Naive thymus-derived CD4-positive, alpha-beta T cell (primary cell): ENCODE measurements at regions not wholly inside any gene's neighbourhood (a gene's known extent, or its start where the extent isn't known, plus 50 kb on each side); places are given as distances from the start of the nearest gene placed in this dataset.

Source experiments
- ATAC-seq: fragments of 150-1000 bp; cut with Tn5 transposase; 2 replicates; pipeline ENCODE4 v1.10.0; 2021; ENCODE audit warnings: mild to moderate bottlenecking, moderate library complexity
- CTCF ChIA-PET: fragments of 350-600 bp; sonication (Branson Sonifier 250); formaldehyde crosslinking; loops from one replicate; lab custom pipeline; 2021; ENCODE audit warnings: antibody characterized with exemption; lab: Charles Lee
- POLR2A ChIA-PET: fragments of 350-600 bp; sonication (Branson Sonifier 250); formaldehyde crosslinking; loops from one replicate; lab custom pipeline; 2021; ENCODE audit warnings: antibody characterized with exemption, inconsistent platforms; lab: Charles Lee
- DNase-seq, 9 donors: peaks; one replicate each; pipeline versions ENCODE4 v3.0.0 to v3.0.0-alpha.2; 2020 to 2022; ENCODE audit warnings: mixed read lengths in 1 of 9
- H3K27ac ChIP-seq: one replicate; pipeline ENCODE4 v1.7.0; 2013; ENCODE audit warnings: mild to moderate bottlenecking, low read depth, low read length, moderate library complexity
- H3K27me3 ChIP-seq, 2 donors: one replicate each; pipeline ENCODE4 v1.7.0; 2013; ENCODE audit warnings: low read length in 2 of 2, mild to moderate bottlenecking in 2 of 2, moderate library complexity in 2 of 2; ENCODE audit not compliant: control insufficient read depth in 2 of 2, insufficient read depth in 2 of 2
- H3K36me3 ChIP-seq, 3 experiments: 1 replicate in 2 of 3; 2 replicates in 1 of 3; pipeline ENCODE4 v1.7.0; 2013; ENCODE audit warnings: low read length in 3 of 3, mild to moderate bottlenecking in 3 of 3, moderate library complexity in 1 of 3; ENCODE audit not compliant: insufficient read depth in 3 of 3, control insufficient read depth in 2 of 3
- H3K4me1 ChIP-seq, 2 donors: one replicate each; pipeline ENCODE4 v1.7.0; 2013; ENCODE audit warnings: low read length in 2 of 2, mild to moderate bottlenecking in 2 of 2, moderate library complexity in 1 of 2; ENCODE audit not compliant: control insufficient read depth in 2 of 2, insufficient read depth in 2 of 2
- H3K4me3 ChIP-seq: 2 replicates; pipeline ENCODE4 v1.7.0; 2013; ENCODE audit warnings: mild to moderate bottlenecking, low read length
- H3K9me3 ChIP-seq, 3 experiments: 1 replicate in 2 of 3; 2 replicates in 1 of 3; pipeline ENCODE4 v1.7.0; 2013; ENCODE audit warnings: low read length in 3 of 3; ENCODE audit not compliant: control insufficient read depth in 2 of 3
- H3K27ac Mint-ChIP-seq, 9 donors: one replicate each; pipeline ENCODE4 v1.8.0; 2020 to 2022; ENCODE audit warnings: mixed read lengths in 9 of 9, mild to moderate bottlenecking in 8 of 9, moderate library complexity in 5 of 9, inconsistent platforms in 2 of 9
- H3K27me3 Mint-ChIP-seq, 5 donors: one replicate each; pipeline ENCODE4 v1.8.0; 2021 to 2022; ENCODE audit warnings: mixed read lengths in 5 of 5, mild to moderate bottlenecking in 1 of 5
- H3K36me3 Mint-ChIP-seq, 5 donors: one replicate each; pipeline ENCODE4 v1.8.0; 2020 to 2022; ENCODE audit warnings: mixed read lengths in 5 of 5, mild to moderate bottlenecking in 3 of 5, inconsistent platforms in 1 of 5
- H3K4me1 Mint-ChIP-seq, 7 donors: one replicate each; pipeline ENCODE4 v1.8.0; 2020 to 2022; ENCODE audit warnings: mixed read lengths in 7 of 7, mild to moderate bottlenecking in 3 of 7, inconsistent platforms in 1 of 7
- H3K4me3 Mint-ChIP-seq, 10 donors: one replicate each; pipeline ENCODE4 v1.8.0; 2020 to 2022; ENCODE audit warnings: mild to moderate bottlenecking in 10 of 10, mixed read lengths in 10 of 10, moderate library complexity in 6 of 10, inconsistent platforms in 2 of 10
- H3K9me3 Mint-ChIP-seq, 11 donors: one replicate each; pipeline ENCODE4 v1.8.0; 2020 to 2022; ENCODE audit warnings: mixed read lengths in 11 of 11, mild to moderate bottlenecking in 4 of 11, inconsistent platforms in 1 of 11, moderate library complexity in 1 of 11
- intact Hi-C, 2 donors: fragments of 100-400 bp; cut with micrococcal nuclease; formaldehyde crosslinking; loops; one replicate each; pipeline ENCODE4 v1.15.1; 2023

GRCh38 chr16:8381814-8382213 is 208.5 kb downstream of the TMEM114 start:
- no peak overlapping the region for H3K27ac ChIP-seq
- DNase-seq (no peak), ATAC-seq (no peak)
- ChIA-PET POLR2A (no interaction called here), CTCF (no interaction called here)
- H3K9me3 ChIP-seq = no peaks in the 10 kb centered on the region
- intact Hi-C loops = no loop called here
- H3K36me3 Mint-ChIP-seq = no peaks in the 10 kb centered on the region
- H3K27me3 Mint-ChIP-seq = no peaks in the 10 kb centered on the region
- H3K9me3 Mint-ChIP-seq = peaks cover 2 to 15% (median 6%) of the 10 kb centered on the region in 11 donors
- no peak overlapping the region for H3K4me3 ChIP-seq
- no peaks in the 10 kb centered on the region for H3K27me3 ChIP-seq
- no peak overlapping the region for H3K4me3 Mint-ChIP-seq
- no peaks in the 10 kb centered on the region for H3K4me1 ChIP-seq
- no peaks in the 10 kb centered on the region for H3K4me1 Mint-ChIP-seq
- no peaks in the 10 kb centered on the region for H3K36me3 ChIP-seq
- H3K27ac Mint-ChIP-seq = no peak overlapping the region

DNA sequence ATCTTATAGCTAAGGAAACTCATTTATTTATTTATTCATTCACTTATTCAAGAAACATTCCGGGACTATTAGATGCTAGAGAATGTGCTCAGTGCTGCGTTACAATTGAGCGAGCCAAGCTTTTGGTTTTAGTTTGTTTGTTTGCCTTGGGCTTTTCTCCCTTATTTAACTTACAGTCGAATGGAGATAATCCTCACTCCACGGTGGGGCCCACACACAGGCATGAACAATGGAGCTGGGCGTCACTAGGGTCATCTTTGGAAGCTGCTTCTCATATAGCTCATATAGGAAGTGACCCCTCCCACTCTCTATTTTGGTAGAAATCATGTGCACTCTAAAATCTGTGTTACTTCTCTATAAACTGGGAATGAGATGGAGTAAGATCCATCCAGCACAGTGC is 210.0 kb downstream of the TMEM114 start:
- Mint-ChIP-seq H3K27me3 (peaks cover 0 to 3% (median 0%) of the 10 kb centered on the region in 5 donors), H3K36me3 (no peaks in the 10 kb centered on the region), H3K27ac (no peak overlapping the region), H3K4me3 (no peak overlapping the region), H3K4me1 (no peaks in the 10 kb centered on the region), H3K9me3 (peaks cover 3 to 19% (median 10%) of the 10 kb centered on the region in 11 donors)
- no peaks in the 10 kb centered on the region for H3K36me3 ChIP-seq
- no peak overlapping the region for H3K4me3 ChIP-seq
- H3K27me3 ChIP-seq = no peaks in the 10 kb centered on the region
- no peak for ATAC-seq
- no peak for DNase-seq
- intact Hi-C loops = no loop called here
- no peaks in the 10 kb centered on the region for H3K4me1 ChIP-seq
- ChIA-PET CTCF (no interaction called here), POLR2A (no interaction called here)
- no peaks in the 10 kb centered on the region for H3K9me3 ChIP-seq
- H3K27ac ChIP-seq = no peak overlapping the region

DNA sequence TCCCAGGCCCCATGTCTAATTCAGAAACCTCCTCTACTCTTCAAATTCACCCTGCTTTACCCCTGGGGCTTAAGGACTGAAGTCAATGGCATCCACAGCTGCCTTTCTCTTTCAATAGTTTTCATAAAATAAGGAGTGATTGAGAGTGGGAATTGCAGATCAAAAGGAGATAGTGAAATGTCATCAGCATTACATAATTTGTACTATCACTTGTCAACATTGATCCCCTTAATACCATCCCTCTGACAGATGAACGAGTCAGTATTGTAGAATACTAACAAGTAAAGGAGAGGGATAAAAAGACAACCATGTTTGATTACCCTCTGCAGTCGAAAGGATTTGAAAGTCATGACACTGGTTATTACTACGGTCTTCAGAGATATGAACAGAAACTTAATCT is 212.4 kb downstream of the TMEM114 start:
- Mint-ChIP-seq H3K4me1 (no peaks in the 10 kb centered on the region), H3K27me3 (peaks cover 0 to 3% (median 0%) of the 10 kb centered on the region in 5 donors), H3K9me3 (peaks cover 3 to 28% (median 10%) of the 10 kb centered on the region in 11 donors), H3K4me3 (no peak overlapping the region), H3K36me3 (no peaks in the 10 kb centered on the region), H3K27ac (no peak overlapping the region)
- DNase-seq (no peak), ATAC-seq (no peak)
- CTCF ChIA-PET = no interaction called here
- intact Hi-C loops = no loop called here
- POLR2A ChIA-PET = no interaction called here
- Histone ChIP-seq H3K4me3 (no peak overlapping the region), H3K36me3 (no peaks in the 10 kb centered on the region), H3K27ac (no peak overlapping the region), H3K9me3 (no peaks in the 10 kb centered on the region), H3K27me3 (no peaks in the 10 kb centered on the region), H3K4me1 (no peaks in the 10 kb centered on the region)

DNA sequence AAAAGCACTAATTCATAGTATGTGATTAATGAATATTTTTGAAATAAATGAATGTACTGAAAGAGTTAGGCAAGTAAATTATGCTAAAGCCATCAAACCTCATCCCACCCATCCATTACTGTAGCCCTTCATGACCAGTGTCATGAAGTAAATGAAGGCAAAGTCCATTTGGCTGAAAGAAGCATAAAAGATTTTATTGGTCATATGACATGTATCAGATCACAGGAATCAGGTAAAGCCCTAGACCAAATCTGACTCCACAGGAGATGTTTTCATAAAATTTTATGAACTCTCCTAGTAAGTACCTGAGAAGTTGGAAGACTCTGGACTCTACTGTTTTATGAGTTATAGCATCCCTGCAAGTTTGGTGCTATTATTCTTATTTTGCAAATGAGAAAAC is 213.5 kb downstream of the TMEM114 start:
- Histone ChIP-seq H3K4me1 (no peaks in the 10 kb centered on the region), H3K9me3 (no peaks in the 10 kb centered on the region), H3K27ac (no peak overlapping the region), H3K36me3 (no peaks in the 10 kb centered on the region), H3K4me3 (no peak overlapping the region), H3K27me3 (no peaks in the 10 kb centered on the region)
- ChIA-PET CTCF (no interaction called here), POLR2A (no interaction called here)
- H3K4me1 Mint-ChIP-seq = no peaks in the 10 kb centered on the region
- DNase-seq = no peak
- H3K27me3 Mint-ChIP-seq = peaks cover 0 to 3% (median 0%) of the 10 kb centered on the region in 5 donors
- no peaks in the 10 kb centered on the region for H3K36me3 Mint-ChIP-seq
- intact Hi-C loops = no loop called here
- ATAC-seq = no peak
- H3K4me3 Mint-ChIP-seq = no peak overlapping the region
- no peak overlapping the region for H3K27ac Mint-ChIP-seq
- peaks cover 2 to 28% (median 14%) of the 10 kb centered on the region in 11 donors for H3K9me3 Mint-ChIP-seq

DNA sequence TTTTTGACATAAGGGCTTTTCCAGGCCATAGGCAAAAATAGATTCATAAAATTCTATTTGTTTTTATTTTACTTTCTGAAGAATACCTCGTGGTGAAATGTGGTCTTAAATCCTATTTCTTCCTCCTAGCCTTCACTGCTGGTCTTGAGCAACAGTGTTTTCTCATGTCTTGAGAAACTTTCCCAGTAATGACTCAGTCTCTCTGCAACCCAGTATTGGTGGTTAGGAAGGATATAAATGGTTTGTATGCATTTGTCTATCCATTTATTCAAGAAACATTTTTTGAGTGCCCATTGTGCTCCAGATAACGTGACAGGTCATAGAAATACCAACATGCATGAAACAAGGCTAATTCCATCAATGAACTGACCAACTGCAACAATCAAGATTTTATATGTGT is 213.9 kb downstream of the TMEM114 start:
- Histone ChIP-seq H3K27me3 (no peaks in the 10 kb centered on the region), H3K36me3 (no peaks in the 10 kb centered on the region), H3K27ac (no peak overlapping the region), H3K9me3 (no peaks in the 10 kb centered on the region), H3K4me3 (no peak overlapping the region), H3K4me1 (no peaks in the 10 kb centered on the region)
- intact Hi-C loops = no loop called here
- H3K4me1 Mint-ChIP-seq = no peaks in the 10 kb centered on the region
- ChIA-PET CTCF (no interaction called here), POLR2A (no interaction called here)
- no peak overlapping the region for H3K27ac Mint-ChIP-seq
- no peak for ATAC-seq
- H3K27me3 Mint-ChIP-seq = peaks cover 0 to 3% (median 0%) of the 10 kb centered on the region in 5 donors
- no peak overlapping the region for H3K4me3 Mint-ChIP-seq
- no peak for DNase-seq
- H3K9me3 Mint-ChIP-seq = peaks cover 2 to 28% (median 14%) of the 10 kb centered on the region in 11 donors
- H3K36me3 Mint-ChIP-seq = no peaks in the 10 kb centered on the region

GRCh38 chr16:8375232-8375587 is 215.1 kb downstream of the TMEM114 start:
- no peak overlapping the region for H3K4me3 ChIP-seq
- H3K36me3 Mint-ChIP-seq = no peaks in the 10 kb centered on the region
- no peaks in the 10 kb centered on the region for H3K27me3 ChIP-seq
- CTCF ChIA-PET = no interaction called here
- H3K27ac ChIP-seq = no peak overlapping the region
- ATAC-seq = no peak
- peaks cover 0 to 3% (median 0%) of the 10 kb centered on the region in 5 donors for H3K27me3 Mint-ChIP-seq
- POLR2A ChIA-PET = no interaction called here
- no peak overlapping the region for H3K27ac Mint-ChIP-seq
- H3K9me3 Mint-ChIP-seq = peaks cover 0 to 28% (median 11%) of the 10 kb centered on the region in 11 donors
- no peaks in the 10 kb centered on the region for H3K36me3 ChIP-seq
- no peaks in the 10 kb centered on the region for H3K4me1 ChIP-seq
- H3K9me3 ChIP-seq = no peaks in the 10 kb centered on the region
- H3K4me1 Mint-ChIP-seq = no peaks in the 10 kb centered on the region
- H3K4me3 Mint-ChIP-seq = no peak overlapping the region
- intact Hi-C loops = no loop called here
- no peak for DNase-seq

DNA sequence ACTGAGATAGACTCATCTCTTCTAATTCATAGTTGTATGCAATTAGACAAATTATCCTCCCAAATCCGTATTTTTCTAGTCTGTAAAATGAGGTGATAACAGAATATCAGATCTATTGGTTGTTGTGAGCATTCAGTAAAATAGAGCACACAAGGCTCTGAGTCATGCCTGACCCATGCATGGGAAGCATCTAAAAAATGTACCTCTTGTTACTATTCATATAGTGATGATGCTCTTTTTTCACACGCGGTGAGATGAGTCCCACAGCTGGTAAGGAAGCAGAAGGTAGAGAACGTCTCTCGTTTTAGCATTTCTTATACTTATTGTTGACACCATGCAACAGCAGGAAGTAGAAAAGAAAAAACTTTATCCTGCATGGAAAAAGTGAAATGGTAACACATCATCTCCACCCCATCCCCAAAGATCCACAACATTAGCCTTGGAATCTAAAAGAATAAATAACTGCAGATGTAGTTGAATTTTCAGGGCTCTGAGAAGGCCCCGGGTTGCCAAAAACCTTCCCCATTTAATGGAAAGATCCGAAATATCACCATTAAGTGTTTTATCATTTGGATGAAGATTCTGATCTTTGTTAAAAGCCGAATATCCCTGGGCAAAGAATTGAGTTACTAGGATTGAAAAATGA is 215.6 kb downstream of the TMEM114 start:
- peaks cover 0 to 3% (median 0%) of the 10 kb centered on the region in 5 donors for H3K27me3 Mint-ChIP-seq
- Histone ChIP-seq H3K4me1 (no peaks in the 10 kb centered on the region), H3K4me3 (no peak overlapping the region), H3K36me3 (no peaks in the 10 kb centered on the region), H3K27me3 (no peaks in the 10 kb centered on the region), H3K9me3 (no peaks in the 10 kb centered on the region), H3K27ac (no peak overlapping the region)
- H3K4me1 Mint-ChIP-seq = no peaks in the 10 kb centered on the region
- ChIA-PET CTCF (no interaction called here), POLR2A (no interaction called here)
- no peaks in the 10 kb centered on the region for H3K36me3 Mint-ChIP-seq
- intact Hi-C loops = no loop called here
- no peak overlapping the region for H3K27ac Mint-ChIP-seq
- DNase-seq (no peak), ATAC-seq (no peak)
- no peak overlapping the region for H3K4me3 Mint-ChIP-seq
- peaks cover 0 to 27% (median 10%) of the 10 kb centered on the region in 11 donors for H3K9me3 Mint-ChIP-seq
